Posterior vena cava (tissue), 2 donors: ENCODE measurements at regions not wholly inside any gene's neighbourhood (a gene's known extent, or its start where the extent isn't known, plus 50 kb on each side); places are given as distances from the start of the nearest gene placed in this dataset.

Experiments
- DNase-seq: peaks from one replicate; pipeline ENCODE4 v3.0.0-alpha.2; 2020; ENCODE audit warnings: low spot score
- intact Hi-C, 2 donors: fragments of 100-400 bp; cut with DNase I; formaldehyde crosslinking; loops; one replicate each; pipeline versions ENCODE4 v1.14.1 to v1.14.2; 2022 to 2023
- donor health status: DM: yes; HTN: yes; CAD: no.
- donor health status: DM: yes; HTN: yes; CAD: no.

DNA sequence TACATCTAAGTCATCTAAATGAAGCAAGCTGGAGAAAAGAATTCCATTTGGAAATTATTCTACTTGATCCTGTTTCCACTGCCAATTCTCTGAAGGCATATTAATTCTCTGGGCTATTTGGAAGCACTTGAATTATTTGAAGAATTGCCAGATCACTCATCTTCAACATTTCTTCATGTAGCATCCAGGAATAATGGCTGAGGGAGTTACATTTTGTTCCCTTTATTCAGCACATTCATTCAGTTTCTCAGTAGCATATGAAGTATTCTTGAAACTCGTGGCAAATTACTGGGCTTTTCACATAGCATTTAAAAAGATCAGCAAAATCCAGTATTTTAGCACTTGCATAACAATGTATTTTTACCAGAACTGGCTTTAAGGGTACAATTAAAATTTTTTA is 127.1 kb upstream of the VIPR2 start:
- intact Hi-C loops = no loop called here
- DNase-seq = no peak

DNA sequence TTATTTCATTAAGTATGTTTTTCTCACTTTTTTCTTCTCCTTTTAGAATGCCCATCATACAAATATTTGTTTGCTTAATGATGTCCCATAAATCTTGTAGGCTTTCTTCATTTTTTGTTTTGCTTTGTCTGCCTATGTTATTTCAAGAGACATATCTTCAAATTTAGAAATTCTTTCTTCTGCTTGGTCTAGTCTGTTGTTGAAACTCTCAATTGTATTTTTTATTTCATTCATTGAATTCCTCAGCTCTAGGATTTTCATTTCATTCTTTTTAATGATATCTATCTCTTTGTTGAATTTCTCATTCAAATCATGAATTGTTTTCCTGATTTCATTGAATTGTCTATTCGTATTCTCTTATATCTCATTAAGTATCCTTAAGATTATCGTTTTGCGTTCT is 125.1 kb upstream of the VIPR2 start:
- intact Hi-C loops = no loop called here
- no peak for DNase-seq

DNA sequence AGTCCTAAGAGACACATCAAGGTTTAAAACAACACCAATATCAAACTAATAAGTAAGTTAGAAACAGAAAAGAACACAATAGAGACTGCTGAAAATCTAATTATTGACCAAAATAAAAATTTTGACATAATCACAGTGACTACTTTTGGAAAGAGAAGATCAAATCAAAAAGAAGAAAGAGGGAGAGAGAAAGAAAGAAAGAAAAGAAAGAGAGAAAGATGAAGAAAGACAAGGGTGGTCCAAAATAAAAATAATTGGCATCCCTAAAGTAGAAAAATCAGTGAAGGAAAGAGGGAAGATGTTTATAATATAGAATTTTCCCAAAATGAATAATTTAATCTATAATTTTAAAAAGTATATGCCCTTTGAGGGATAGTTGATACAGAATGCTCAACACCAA is 118.8 kb upstream of the VIPR2 start:
- DNase-seq = no peak
- intact Hi-C loops = no loop called here

- no peak for DNase-seq
- intact Hi-C loops = no loop called here
These were observed 109.0 kb upstream of the VIPR2 start for GRCh38 chr7:159253657-159254056.

GRCh38 chr7:159250471-159250870 is 105.8 kb upstream of the VIPR2 start:
- intact Hi-C loops = no loop called here
- DNase-seq = no peak

GRCh38 chr7:159249671-159250070 is 105.0 kb upstream of the VIPR2 start:
- DNase-seq = no peak
- intact Hi-C loops = loop anchor here in 1 of 2 donors (5.0 kb wide), 1 partner anchor 1317 kb away; no protein-coding TSS in a partner anchor

GRCh38 chr7:159247910-159248309 is 103.2 kb upstream of the VIPR2 start:
- DNase-seq = no peak
- intact Hi-C loops = loop anchor here in 1 of 2 donors (5.0 kb wide), 1 partner anchor 1316 kb away; no protein-coding TSS in a partner anchor

DNA sequence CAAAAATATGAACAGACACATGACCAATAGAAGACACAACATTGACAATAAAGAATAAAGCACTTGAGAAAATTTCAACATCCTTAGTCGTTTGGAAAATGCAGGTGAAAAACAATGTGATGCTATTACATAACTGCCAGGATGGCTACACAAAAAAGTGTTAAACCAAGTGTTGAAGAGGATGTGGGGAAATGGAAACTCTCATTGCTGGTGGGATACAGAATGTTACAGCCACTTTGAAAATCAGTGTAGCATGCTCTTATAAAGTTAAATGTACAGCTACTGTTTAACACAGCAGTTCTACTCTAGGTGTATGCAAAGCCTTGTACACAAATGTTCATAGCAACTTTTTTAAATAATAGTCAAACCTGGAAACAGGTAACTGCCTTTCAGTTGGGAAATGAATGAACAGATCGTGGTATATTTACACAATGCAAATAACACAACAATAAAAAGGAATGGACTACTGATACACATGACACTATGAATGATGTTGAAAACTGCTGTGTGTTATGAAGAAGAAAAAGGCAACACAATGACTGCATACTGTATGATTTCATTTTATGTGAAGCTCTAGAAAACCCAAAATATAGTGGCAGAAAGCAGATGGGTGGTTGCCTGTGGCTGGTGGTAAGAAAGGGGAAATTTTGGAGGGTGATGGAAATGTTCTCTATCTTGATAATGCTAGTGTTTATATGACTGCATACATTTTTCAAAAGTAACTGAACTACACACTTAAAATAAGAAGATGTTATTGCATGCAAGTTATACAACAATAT is 102.2 kb upstream of the VIPR2 start:
- DNase-seq = no peak
- intact Hi-C loops = loop anchor here in 1 of 2 donors (5.0 kb wide), 1 partner anchor 1315 kb away; no protein-coding TSS in a partner anchor

DNA sequence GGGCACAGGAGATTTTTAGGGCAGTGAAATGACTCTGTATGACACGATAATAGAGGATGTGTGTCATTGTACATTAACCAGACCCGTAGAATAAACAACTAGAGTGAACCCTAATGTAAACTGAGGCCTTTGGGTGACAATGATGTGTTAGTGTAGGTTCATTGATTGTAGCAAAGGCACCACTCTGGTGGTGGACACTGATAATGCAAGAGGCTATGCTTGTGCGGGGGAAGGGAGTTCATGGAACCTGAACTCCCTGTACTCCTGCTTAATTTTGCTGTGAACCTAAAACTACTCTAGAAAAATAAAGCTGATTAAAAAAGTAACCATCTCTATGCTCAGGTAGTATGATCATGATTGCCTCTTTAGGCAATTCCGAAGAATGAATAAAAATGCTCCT is 96.3 kb upstream of the VIPR2 start:
- no peak for DNase-seq
- intact Hi-C loops = no loop called here

DNA sequence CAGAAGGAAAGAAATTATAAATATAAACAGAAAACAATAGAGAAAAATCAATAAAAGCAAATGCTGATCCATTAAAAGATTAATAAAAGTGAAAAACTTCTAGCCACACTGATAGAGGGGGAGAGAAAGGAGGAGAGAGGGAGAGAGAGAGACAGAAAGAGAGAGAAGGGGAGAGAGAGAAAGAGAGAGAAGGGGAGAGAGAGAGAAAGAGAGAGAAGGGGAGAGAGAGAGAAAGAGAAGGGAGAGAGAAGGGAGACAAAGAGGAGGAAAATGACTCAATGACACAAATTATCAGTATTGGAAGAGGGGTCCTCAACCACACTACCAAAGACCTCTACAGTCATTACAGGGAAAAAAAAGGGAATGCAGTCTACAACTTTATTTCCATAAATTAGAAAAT is 94.4 kb upstream of the VIPR2 start:
- DNase-seq = no peak
- intact Hi-C loops = no loop called here

DNA sequence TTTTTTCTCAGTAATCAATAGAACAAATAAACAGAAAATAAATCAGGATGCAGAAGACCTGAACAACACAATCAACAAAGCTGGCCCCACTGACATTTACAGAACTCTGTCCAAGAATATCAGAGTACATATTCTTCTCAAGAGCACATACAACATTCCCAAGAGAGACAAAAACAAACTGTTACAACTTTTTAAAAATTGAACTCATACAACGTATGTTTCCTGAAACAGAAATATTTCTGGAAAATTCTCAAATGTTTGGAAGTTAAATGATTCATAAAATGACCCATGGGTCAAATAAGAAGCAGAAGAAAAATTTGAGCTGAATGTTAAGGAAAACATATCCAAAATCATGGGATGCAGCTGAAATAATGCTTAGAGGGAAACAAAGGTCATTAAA is 93.9 kb upstream of the VIPR2 start:
- no peak for DNase-seq
- intact Hi-C loops = no loop called here

GRCh38 chr7:159237022-159237653 is 92.5 kb upstream of the VIPR2 start:
- no peak for DNase-seq
- intact Hi-C loops = no loop called here

DNA sequence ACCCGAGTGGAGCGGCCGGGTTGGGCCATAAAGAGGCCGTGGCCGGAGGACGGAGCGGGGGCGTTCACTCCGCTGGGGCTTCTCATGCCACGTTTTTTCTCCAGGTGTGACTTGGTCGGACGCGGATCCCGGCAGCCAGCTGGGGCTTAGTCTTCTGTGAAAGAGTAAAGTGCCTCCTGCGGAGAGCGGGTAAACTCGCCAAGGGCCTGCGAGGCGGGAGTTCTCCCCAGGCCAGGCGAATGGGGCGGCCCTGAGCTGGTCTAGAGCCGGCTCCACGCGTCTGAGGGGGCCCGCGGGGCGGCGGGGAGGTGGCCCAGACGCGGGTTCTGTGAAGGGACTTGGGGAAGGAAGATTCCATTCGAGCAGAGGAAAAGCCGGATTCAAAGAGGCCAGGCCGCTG is 86.3 kb upstream of the VIPR2 start:
- no peak for DNase-seq
- intact Hi-C loops = no loop called here

DNA sequence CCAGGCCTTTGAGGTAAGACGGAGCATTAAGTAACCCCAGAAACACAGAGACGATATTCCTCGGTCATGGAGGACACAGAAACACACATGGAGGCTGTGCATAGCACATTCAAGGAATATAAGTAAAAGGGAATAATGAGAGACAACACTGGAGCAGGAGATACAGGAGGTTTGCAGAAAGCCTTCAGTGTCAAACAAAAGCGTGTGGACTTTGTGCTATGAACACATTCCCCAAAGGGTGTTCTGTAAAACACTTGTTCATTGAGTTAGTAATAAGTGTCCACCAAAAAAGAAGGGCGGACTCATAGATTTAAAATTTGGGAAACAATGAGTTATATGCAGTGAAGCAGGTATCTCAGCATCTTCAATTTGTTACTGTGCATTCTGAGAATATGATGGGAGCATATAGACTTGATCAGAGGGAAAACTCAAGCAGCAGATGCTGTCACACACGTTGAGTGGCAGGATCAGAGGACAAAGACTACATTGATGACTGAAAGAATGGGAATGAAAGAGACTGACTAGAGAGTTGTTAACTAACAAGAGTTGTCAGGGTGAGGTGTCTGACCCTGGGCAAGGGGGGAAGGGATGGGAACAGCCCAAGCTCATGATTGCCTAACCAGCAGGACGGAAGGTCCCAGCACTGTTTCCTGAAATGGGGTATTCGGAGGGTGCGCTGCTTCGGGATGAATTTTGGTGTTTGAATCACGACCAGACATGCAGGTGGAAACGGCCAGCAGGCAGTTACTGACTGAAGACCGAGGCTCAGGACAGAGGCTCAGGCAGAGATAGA is 85.2 kb upstream of the VIPR2 start:
- intact Hi-C loops = loop anchor here in 1 of 2 donors (5.0 kb wide), 1 partner anchor 753 kb away; no protein-coding TSS in a partner anchor
- DNase-seq = no peak

GRCh38 chr7:159227433-159227832 is 82.8 kb upstream of the VIPR2 start:
- no peak for DNase-seq
- intact Hi-C loops = loop anchor here in 1 of 2 donors (5.0 kb wide), 1 partner anchor 750 kb away; no protein-coding TSS in a partner anchor

GRCh38 chr7:159226011-159226702 is 81.5 kb upstream of the VIPR2 start:
- no peak for DNase-seq
- intact Hi-C loops = loop anchor here in 1 of 2 donors (5.0 kb wide), 1 partner anchor 749 kb away; no protein-coding TSS in a partner anchor

- no peak for DNase-seq
- intact Hi-C loops = no loop called here
These were observed 73.9 kb upstream of the VIPR2 start for GRCh38 chr7:159218607-159219006.

DNA sequence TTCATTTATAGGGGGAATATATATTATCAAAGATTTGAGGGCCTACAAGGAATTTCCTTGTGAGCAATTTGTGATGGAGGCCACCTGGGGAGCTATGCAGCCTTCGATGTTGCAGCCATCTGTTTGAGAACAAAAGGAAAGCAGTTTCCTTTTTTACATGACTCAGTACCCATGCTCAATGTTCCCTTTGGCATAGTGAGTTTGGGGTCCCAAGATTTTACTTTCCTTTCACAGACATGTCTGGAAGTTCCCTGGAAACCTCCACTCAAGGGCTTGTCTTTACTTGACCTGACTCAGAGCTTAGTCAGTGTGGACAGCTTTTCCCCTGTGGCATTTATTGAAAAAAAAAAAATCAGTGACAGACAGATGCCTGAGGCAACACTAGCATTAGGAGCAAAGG is 73.5 kb upstream of the VIPR2 start:
- intact Hi-C loops = no loop called here
- no peak for DNase-seq

GRCh38 chr7:159215076-159215475 is 70.4 kb upstream of the VIPR2 start:
- no peak for DNase-seq
- intact Hi-C loops = no loop called here
